GM19463 (cell line): ENCODE measurements at regions not wholly inside any gene's neighbourhood (a gene's known extent, or its start where the extent isn't known, plus 50 kb on each side); places are given as distances from the start of the nearest gene placed in this dataset.
"Not testable (repeated sequence)": the region's sequence is repeated elsewhere in the genome, so short reads cannot be mapped to it uniquely, and the experiment has no call there.

ENCODE experiments used
- ATAC-seq: cut with Tn5 transposase; IDR thresholded peaks from one replicate; pipeline ENCODE4 v1.9.1; 2021; ENCODE audit warnings: mild to moderate bottlenecking, moderate library complexity; ENCODE audit not compliant: unreplicated experiment

DNA sequence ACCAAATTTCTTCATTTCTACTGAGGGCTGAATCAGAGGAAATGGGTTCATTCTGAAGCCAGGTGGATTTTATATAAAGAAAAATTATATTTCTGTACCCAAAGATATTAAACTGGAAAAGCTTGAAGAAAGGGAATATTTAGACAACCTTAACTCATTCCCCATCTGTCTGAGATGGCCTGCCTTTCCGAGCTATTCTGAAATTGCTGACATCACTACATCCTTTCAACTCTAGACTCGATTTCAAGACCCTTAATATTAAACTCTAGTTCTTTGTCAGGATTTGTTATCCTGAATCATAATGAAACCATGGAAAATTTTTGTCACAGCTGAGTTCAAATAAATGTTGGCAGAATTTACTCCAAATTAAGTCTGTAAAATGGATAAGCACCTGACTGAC lies 818.5 kb upstream of the SEMA6A start:
- no peak for ATAC-seq

DNA sequence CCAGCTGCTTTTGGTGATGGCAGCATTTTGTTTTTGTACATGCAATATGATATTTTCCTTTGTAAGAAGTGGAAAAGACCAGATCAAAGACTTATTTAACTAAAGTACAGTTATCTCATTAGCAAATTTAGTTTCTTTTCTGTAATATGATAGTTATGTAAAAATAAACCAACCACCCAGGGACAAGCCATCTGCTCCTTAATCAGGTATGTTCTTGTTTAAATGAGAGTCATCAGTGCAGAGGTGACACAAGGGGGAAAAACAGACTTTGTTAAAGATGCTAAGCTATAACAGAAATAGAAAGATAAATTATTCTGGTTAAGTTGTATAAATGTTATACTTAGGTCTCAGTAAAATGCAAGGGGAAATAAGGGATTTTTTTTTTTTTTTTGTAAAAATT lies 805.7 kb upstream of the SEMA6A start:
- no peak for ATAC-seq

DNA sequence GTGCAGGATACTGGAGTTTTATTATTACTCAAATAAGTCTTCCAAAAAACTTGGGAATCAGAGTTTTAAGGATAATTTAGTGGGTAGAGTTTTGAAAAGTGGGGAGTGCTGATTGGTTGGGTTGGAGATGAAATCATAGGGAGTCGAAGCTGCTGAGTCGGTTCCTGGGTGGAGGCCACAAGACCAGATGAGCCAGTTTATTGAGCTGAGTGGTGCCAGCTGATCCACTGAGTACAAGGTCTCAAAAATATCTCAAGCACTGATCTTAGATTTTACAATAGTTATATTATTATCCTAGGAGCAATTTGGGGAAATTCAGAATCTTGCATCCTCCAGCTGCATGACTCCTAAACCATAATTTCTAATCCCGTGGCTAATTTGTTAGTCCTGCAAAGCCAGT lies 804.9 kb upstream of the SEMA6A start:
- no peak for ATAC-seq

DNA sequence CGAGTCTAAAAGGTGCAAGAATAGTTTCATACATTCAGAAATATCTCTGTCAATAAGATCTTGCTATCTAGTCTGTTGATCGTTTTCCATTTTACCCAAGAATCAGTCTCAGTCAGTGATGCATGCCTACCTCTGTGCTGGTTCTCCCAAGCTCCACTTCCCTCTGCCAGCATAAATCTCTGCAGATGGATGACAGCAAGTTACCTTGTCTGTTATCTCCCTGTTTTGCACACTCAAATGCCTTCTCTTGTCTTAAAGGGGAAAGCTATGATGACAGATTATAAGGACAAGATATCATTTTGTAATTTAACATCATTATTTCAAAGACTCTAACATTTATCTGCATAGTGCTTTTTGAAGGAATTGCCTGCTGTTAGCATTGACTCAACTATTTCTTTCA lies 802.1 kb upstream of the SEMA6A start:
- no peak for ATAC-seq

DNA sequence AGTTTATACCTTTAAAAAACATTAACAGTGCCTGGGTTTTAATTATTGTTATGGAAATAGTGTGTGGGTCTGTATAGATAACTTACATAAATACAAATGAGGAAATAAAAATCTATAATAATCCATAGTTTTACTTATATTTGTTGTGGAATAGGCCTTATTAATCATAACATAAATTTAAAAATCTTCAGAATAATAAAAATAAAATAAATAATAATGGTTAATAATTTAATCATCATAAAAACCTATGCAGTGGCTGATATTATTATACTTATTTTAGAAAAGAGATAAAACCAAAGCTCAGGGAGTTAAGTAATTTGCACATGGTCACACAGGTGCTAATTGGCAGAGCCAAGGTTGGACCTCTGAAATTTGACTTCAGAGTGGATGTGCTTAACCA lies 785.3 kb upstream of the SEMA6A start:
- no peak for ATAC-seq

DNA sequence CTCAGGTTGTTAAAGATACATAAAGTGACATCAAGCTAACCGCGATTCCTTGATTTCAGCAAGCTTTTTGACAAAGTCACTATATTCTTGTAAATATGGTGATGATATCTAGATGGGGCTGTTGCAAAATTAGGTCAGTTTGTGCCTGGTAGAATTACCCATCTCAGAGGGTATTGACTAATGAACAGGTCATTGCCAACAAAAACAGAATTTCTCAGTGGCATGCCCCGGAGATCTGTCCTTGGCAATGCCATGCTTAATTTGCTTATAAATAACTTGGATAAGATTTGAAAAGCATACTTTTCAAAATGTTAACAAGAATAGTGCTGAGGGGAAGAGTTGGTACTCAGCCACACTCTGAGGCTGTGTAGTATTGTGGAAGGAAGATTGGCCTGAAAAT lies 783.3 kb upstream of the SEMA6A start:
- ATAC-seq = no peak

DNA sequence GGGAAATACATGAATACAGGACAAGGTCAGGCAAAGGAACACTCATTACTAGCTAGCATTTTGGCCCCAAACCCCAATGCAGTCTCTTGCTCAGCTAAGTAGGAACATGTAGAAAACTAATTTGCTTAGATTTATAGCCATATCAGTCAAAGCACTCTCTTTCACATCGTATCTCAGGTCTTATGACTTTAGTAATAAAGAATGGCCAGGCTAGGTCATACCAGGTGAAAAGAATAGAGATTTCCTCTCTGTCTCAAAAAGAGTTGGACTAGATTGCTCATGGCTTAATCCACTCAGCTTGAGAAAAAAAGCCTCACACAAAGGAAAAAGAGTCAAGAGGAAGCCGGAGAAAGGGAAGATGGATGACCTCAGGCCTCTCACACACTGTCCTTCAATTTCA lies 772.7 kb upstream of the SEMA6A start:
- no peak for ATAC-seq

DNA sequence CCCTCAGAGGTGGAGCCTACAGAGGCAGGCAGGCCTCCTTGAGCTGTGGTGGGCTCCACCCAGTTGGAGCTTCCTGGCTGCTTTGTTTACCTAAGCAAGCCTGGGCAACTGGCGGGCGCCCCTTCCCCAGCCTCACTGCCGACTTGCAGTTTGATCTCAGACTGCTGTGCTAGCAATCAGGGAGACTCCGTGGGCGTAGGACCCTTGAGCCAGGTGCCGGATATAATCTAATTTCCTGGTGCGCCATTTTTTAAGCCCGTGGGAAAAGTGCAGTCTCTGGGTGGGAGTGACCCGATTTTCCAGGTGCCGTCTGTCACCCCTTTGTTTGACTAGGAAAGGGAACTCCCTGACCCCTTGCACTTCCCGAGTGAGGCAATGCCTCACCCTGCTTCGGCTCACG lies 769.1 kb upstream of the SEMA6A start:
- ATAC-seq = not testable (repeated sequence)

DNA sequence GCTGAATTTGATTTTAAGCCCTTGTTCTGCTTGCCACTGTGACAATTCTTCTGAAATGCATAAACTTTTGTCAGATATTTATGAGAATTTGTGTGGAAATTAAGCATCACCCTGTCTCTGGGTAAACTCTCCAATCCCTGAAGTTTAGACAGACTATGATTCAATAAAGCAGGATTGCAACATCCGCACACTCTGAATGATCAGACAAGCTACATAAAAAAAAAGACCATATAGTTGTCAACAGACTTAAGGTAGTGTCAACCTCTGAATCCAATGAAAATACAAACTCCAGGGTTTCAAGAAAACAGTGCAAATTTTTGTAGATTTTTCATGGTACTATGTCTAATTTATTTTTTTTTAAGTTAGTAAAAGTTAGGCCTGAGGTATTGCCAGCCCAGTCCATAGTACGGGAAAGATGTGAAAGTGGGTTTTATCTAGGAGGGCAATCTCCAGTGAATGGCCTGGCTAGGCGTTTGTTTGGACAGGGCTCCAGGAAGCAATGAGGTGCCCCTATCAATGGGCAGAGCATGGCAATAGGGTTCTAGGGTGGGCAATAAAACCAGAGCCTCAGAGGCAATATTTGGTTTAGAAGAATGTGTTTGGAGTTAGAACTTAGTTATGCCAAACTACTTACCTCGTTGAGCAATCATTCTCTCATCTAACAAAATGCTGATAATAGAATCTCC lies 762.6 kb upstream of the SEMA6A start:
- ATAC-seq = no peak

DNA sequence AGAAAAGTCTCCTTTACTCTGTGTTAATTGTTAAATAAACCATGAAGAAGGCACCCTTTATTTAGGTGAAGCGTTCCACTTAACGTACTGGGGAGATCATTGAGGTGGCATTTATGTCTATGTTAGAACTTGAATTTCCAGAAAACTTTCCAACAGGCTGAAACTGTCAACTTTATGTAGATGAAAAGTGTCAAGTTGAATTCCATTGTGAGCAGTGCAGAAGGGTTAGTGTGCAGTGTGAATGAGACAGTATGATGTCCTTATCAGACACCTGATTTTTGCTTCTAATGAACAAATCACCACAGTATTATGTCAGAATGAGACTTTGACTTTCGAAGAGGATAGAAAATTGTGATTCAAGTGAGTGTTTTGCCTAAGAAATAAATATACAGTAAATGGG lies 761.6 kb upstream of the SEMA6A start:
- ATAC-seq = no peak

DNA sequence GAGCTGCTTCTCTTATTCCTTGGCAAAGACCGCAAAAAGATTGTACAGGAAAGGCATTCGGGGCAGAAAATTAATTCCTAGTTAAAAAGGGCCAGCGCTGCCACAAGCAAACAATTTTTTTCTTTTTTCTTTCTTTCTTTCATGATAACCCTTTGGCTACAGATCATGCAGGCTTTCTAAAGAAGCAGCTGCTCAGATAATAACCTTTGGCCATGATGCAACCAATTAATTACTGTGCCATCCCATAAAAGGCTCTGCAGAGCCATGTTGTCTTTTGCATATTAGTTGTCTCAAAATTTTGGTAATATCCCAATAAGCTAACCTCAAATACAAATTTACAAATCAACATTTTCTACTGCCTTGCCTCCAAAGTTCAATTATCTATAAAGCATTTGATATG lies 758.4 kb upstream of the SEMA6A start:
- ATAC-seq = no peak

DNA sequence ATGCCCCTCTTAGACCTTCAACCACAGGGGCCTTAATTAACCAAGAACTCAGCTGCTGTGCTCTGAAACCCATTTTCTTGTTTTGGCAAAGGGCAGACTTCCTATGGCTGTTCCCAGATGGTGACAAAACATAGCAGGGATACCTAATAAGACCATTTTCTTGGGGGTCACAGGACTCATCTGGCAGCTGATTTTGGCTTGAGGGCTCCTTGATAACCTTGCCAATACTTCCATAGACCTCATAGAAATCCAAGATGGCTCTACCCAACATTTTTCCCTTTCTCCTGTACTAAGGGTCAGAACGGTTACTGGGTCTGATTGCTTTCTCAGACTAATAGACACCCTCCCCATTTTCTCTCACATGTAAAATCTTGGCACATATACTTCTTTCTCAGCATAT lies 757.7 kb upstream of the SEMA6A start:
- ATAC-seq = no peak

DNA sequence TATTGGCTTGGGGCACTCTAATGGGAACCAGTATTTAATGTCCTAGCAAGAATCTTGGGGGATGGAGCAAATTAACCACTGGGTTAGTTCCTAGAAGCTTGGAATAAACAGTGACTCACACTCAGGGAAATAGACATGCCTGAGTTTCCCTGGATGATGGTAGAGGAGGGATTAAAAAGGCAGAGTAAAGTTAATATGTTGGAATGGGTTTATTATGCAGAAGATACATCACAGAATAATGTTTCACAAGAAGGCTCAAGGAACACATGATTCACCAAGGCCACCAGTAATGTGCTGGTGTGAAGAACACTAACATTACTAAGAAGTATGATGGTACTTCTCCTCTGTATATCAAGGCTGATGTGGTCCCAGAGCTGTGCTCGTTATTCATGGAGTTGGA lies 752.9 kb upstream of the SEMA6A start:
- no peak for ATAC-seq

DNA sequence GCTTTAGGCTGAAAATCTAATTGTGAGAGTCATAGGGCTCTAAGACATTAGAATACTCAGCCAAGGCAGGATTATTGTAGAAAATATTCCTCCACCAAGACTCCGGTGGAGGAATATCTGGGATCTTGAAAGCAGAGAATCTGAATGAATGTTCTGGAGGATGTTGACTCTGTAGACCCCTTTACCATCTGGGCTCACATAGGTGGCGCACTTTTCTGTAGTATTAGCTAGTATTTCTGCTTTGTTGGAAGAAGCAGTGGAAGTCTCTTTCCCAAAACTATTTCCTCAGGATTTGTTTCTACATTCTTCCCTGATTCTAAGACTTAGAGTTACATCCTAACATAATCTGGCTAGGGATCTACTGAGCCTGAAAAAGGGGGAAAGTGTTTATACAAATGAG lies 752.4 kb upstream of the SEMA6A start:
- no peak for ATAC-seq

DNA sequence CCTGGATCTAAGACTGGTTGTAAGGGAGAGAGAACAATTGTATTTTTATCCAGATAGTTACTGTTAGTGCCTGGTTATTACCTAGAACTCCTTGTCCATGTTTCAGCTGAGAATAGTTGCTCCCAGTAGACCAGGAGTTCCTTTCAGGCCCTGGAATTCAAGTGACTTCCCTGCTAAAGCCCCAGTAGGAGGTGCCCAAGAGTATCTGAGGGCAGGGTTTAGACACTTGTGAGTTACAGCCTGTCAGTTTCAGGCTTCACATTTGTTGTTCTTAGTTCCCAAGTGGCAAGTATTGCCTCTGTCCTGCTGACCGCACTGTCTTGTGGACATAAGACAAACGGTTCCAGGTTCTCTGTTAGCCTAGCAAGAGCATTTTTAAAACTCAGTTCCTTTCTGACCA lies 743.9 kb upstream of the SEMA6A start:
- ATAC-seq = no peak

DNA sequence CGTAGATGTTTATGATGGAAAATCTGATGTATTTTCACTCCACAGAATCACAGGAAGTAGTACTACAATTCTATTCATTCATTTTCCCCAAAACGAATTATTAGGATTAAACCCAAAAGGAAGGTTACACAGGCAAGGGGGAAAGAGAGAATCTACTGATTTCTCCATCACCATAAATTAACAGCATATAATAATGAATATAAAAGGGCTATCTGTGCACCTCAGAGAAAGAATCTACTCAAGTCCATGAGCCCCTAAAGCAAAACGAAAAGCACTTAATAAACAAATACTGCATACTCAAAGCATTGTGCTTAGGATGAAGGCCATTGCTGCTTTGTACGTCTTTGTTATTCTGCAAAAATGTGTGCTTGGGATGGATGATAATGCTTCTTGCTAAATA lies 740.5 kb upstream of the SEMA6A start:
- ATAC-seq = no peak

DNA sequence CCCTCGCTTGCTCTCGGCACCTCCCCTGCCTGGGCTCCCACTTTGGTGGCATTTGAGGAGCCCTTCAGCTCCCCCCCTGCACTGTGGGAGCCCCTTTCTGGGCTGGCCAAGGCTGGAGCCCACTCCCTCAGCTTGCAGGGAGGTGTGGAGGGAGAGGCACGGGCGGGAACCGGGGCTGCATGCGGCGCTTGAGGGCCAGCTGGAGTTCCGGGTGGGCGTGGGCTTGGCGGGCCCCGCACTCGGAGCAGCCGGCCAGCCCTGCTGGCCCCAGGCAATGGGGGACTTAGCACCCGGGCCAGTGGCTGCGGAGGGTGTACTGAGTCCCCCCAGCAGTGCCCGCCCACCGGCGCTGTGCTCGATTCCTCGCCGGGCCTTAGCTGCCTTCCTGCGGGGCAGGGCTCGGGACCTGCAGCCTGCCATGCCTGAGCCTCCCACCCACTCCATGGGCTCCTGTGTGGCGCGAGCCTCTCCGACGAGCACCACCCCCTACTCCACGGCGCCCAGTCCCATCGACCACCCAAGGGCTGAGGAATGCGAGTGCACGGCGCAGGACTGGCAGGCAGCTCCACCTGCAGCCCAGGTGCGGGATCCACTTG lies 730.0 kb upstream of the SEMA6A start:
- ATAC-seq = not testable (repeated sequence)

DNA sequence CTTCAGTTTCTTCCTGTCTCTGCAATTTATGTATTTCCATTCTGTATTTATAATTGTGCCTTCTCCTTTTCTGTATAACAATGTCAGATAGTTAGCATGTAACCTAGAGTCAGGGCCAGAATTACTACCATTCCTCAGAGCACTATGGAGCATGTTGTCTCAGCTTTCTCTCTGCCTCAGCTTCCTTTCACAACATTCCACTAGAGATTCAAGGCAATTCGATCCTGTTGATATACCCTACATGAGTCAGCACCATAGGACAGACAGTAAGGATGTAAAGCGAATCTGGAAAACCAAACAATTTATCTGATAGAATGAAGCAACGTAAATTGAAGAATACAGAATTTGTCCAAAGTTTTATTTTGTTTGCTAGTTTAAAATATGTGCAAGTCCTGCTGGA lies 728.3 kb upstream of the SEMA6A start:
- ATAC-seq = no peak

DNA sequence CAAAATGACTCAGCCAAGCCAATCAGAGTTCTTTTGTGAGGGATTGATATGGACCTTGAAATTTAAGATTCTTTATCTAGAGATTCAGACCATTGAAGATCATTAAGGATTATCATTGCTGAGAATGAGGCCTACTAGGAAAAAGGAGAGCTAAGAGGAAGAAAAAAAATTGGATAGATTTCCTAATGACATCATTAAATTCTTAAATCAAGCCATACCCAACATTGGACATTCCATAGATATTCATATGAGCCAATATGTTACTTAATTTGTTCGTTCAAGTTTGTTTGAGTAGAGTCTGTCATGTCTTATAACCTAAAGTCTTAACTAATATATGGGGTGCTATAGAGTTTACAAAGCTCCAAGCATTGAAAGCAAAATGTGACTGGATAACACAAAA lies 727.9 kb upstream of the SEMA6A start:
- ATAC-seq = no peak

DNA sequence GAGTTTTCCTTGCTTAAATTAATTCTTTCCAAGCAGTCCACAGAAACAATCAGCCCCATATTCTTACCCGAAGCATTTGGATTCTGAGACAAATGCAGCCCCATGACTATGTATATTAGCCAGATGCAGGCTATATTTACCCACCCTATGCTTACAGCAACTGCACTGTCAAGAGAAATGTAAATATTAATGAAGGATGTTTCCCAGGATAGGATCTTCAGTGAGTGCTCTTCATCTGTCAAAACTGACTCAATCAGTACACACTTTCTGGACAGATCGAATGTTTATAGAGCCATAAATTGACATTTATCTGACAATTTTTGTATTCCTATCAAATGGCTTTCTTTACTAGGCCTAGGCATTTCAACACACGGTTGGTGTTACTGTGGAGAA lies 725.3 kb upstream of the SEMA6A start:
- ATAC-seq = no peak

DNA sequence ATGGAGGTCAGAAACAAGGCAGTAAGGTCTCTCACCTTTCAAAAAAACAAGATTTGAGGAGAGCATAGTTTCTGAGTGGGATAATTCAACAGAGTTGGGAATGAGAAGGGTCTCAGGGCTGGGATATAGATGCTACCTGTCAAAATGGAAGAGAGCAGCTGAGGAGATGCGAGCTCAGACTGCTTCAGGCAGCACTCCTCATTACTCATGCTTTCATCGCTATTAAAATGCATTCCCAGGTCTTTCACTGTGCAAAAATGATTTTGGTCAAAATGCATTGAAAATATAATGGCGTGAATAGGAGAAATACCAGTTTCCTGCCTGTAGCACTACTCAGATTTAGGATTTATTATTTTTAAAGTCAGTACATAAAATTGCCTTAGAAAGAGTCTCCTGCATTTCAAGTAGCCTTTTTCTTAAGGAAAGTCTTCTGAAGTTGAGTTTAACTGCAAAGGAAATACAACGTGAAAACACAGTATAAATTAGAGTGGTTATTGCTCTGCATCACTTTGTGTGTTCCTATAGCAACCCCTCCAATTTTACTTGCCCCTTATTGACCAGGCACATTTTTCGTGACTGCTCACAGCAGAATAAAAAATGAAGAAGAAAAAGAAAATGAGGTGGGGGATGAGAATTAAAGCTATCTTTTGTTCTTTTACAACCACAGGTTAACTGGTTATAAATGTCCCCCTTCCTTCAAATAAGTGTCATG lies 724.8 kb upstream of the SEMA6A start:
- no peak for ATAC-seq

DNA sequence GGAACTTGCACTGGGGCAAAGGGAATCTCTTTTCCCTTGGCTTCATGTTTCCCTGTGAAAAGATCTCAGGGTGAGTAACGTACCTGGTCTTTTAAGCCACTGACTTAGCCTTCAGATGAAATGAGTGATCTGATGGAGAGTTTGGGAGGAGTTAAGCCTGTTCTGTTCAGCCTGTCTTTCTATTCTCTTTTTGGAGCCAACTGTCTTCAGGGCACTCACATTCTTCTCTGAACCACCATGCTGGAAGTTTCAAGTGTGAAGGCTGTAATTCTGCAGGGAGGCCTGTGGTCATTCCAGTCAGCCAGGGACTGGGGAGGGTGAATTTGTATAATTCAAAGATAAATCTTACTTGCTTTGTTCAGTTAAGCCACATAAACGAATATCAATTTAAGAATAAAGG lies 722.2 kb upstream of the SEMA6A start:
- ATAC-seq = no peak

DNA sequence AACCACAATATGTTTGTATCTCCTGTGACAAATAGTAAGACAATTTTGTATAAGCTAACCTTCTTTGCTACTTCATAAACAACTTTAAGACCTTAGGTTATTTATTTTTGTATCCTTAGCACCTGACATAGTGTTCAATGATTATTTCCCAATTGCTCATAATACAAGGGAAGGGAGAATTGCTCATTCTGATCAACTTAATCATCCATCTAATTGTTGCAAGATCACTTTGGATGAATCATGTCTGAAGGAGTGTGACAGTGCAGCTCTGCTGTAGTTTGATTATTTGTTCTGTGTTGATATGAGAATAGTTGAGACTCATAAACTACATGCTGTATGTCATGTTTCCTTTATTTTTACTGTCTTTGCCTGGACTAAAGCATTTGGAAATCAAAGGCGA lies 721.3 kb upstream of the SEMA6A start:
- ATAC-seq = no peak
